Caco-2 (cell line): ENCODE measurements at regions not wholly inside any gene's neighbourhood (a gene's known extent, or its start where the extent isn't known, plus 50 kb on each side); places are given as distances from the start of the nearest gene placed in this dataset.

Source experiments
- BruUV-seq: library from RNA; stranded (reverse); fragments of 400-500 nt; replicated peaks from 2 replicates; lab custom pipeline; 2021; lab: Mats Ljungman, UMichigan
- CTCF ChIA-PET: fragments of 300-600 bp; sonication (Branson Sonifier 250); formaldehyde crosslinking; loops from one replicate; lab custom pipeline; 2022; ENCODE audit warnings: antibody characterized with exemption; lab: Charles Lee
- POLR2A ChIA-PET: fragments of 300-600 bp; sonication (Branson Sonifier 250); formaldehyde crosslinking; loops from one replicate; lab custom pipeline; 2022; ENCODE audit warnings: antibody characterized with exemption; lab: Charles Lee
- DNase-seq, 2 experiments: peaks; one replicate each; pipeline versions ENCODE4 v3.0.0 to v3.0.0-alpha.2; 2020 to 2022
- H3K27me3 ChIP-seq: replicated peaks from 2 replicates; pipeline ENCODE4 v1.6.0; 2011; ENCODE audit warnings: low read length; ENCODE audit not compliant: control insufficient read depth, insufficient read depth
- H3K36me3 ChIP-seq: 2 replicates; pipeline ENCODE4 v1.5.1; 2011; ENCODE audit warnings: low read length; ENCODE audit not compliant: control insufficient read depth, insufficient read depth
- H3K4me1 ChIP-seq: fragments of 250-450 bp; sonication (Bioruptor Pico); 2 replicates; pipeline ENCODE4 v1.5.1; 2020; ENCODE audit warnings: mild to moderate bottlenecking
- H3K4me3 ChIP-seq: 2 replicates; pipeline ENCODE4 v1.5.1; 2011; ENCODE audit warnings: low read depth, mild to moderate bottlenecking, control low read depth, low read length
- H3K9me3 ChIP-seq: fragments of 250-450 bp; sonication (Bioruptor Pico); 2 replicates; pipeline ENCODE4 v1.5.1; 2020; ENCODE audit warnings: mild to moderate bottlenecking, moderate library complexity
- H3K27ac Mint-ChIP-seq: one replicate; pipeline ENCODE4 v1.8.0; 2022; ENCODE audit warnings: mixed read lengths; ENCODE audit not compliant: unreplicated experiment
- H3K27me3 Mint-ChIP-seq: one replicate; pipeline ENCODE4 v1.8.0; 2022; ENCODE audit warnings: mixed read lengths; ENCODE audit not compliant: insufficient read depth, unreplicated experiment
- H3K36me3 Mint-ChIP-seq: one replicate; pipeline ENCODE4 v1.8.0; 2022; ENCODE audit warnings: mild to moderate bottlenecking, mixed read lengths; ENCODE audit not compliant: insufficient read depth, unreplicated experiment
- H3K4me1 Mint-ChIP-seq: one replicate; pipeline ENCODE4 v1.8.0; 2022; ENCODE audit warnings: low read depth, mixed read lengths; ENCODE audit not compliant: unreplicated experiment
- H3K4me3 Mint-ChIP-seq: one replicate; pipeline ENCODE4 v1.8.0; 2022; ENCODE audit warnings: mild to moderate bottlenecking, moderate library complexity, mixed read lengths; ENCODE audit not compliant: unreplicated experiment
- H3K9me3 Mint-ChIP-seq: one replicate; pipeline ENCODE4 v1.8.0; 2022; ENCODE audit warnings: mixed read lengths; ENCODE audit not compliant: unreplicated experiment
- intact Hi-C: fragments of 100-400 bp; cut with micrococcal nuclease; formaldehyde crosslinking; loops from one replicate; pipeline ENCODE4 v1.10.0; 2022; ENCODE audit not compliant: unreplicated experiment
- TF ChIP-seq, protein P1 (sequence below), 2 experiments: fragments of 200-600 bp in 1 of 2; IDR thresholded peaks; 1 replicate in 1 of 2; 2 replicates in 1 of 2; pipeline versions ENCODE4 v1.5.1 to v1.8.0; 2011 to 2022; ENCODE audit warnings: antibody characterized with exemption in 1 of 2, control low read depth in 1 of 2, inconsistent platforms in 1 of 2, low read depth in 1 of 2, low read length in 1 of 2, mild to moderate bottlenecking in 1 of 2, moderate library complexity in 1 of 2; ENCODE audit not compliant: insufficient read depth in 1 of 2, severe bottlenecking in 1 of 2, unreplicated experiment in 1 of 2

DNA sequence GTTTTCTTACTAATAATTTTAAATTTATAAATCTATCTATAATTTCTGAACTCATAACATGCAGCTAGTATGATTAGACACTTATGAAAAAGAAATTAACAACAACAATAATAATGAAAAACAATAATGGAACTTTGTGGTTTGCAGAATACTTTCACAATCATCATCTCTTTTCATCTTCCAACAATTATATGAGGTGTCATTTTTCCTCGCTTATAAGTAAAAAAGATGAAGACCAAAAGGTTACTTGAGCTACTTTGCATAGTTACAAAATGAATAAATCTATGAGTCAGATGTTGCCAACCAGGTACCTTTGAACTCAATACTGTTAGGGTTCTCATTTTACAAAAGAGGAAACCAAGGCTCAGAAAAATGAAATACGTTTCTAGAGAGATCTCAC, 98.5 kb upstream of the ELOVL6 start:
- no peaks in the 10 kb centered on the region for H3K4me1 ChIP-seq
- Mint-ChIP-seq H3K36me3 (no peaks in the 10 kb centered on the region), H3K4me3 (no peak overlapping the region), H3K27me3 (peaks cover 10% of the 10 kb centered on the region), H3K27ac (no peak overlapping the region), H3K9me3 (no peaks in the 10 kb centered on the region), H3K4me1 (no peaks in the 10 kb centered on the region)
- H3K36me3 ChIP-seq, result no peaks in the 10 kb centered on the region
- ChIA-PET POLR2A (no interaction called here), CTCF (no interaction called here)
- no peak overlapping the region for H3K4me3 ChIP-seq
- H3K9me3 ChIP-seq, result no peaks in the 10 kb centered on the region
- H3K27me3 ChIP-seq, result no peaks in the 10 kb centered on the region
- TF ChIP-seq, protein P1, sequence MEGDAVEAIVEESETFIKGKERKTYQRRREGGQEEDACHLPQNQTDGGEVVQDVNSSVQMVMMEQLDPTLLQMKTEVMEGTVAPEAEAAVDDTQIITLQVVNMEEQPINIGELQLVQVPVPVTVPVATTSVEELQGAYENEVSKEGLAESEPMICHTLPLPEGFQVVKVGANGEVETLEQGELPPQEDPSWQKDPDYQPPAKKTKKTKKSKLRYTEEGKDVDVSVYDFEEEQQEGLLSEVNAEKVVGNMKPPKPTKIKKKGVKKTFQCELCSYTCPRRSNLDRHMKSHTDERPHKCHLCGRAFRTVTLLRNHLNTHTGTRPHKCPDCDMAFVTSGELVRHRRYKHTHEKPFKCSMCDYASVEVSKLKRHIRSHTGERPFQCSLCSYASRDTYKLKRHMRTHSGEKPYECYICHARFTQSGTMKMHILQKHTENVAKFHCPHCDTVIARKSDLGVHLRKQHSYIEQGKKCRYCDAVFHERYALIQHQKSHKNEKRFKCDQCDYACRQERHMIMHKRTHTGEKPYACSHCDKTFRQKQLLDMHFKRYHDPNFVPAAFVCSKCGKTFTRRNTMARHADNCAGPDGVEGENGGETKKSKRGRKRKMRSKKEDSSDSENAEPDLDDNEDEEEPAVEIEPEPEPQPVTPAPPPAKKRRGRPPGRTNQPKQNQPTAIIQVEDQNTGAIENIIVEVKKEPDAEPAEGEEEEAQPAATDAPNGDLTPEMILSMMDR (IDR thresholded peaks at IDR 0.05; ENCODE audit: insufficient read depth in 1 of 2, low read depth in 1 of 2, low read length in 1 of 2, severe bottlenecking in 1 of 2, unreplicated experiment in 1 of 2), result no peak
- no peak for DNase-seq
- intact Hi-C loops, result no loop called here
- BruUV-seq, result no TSS peak

- Histone ChIP-seq H3K4me3 (no peak overlapping the region), H3K27me3 (no peaks in the 10 kb centered on the region), H3K9me3 (no peaks in the 10 kb centered on the region), H3K4me1 (no peaks in the 10 kb centered on the region), H3K36me3 (no peaks in the 10 kb centered on the region)
- intact Hi-C loops, result no loop called here
- peaks cover 10% of the 10 kb centered on the region for H3K27me3 Mint-ChIP-seq
- DNase-seq, result no peak
- ChIA-PET POLR2A (no interaction called here), CTCF (no interaction called here)
- H3K4me3 Mint-ChIP-seq, result no peak overlapping the region
- no peak overlapping the region for H3K27ac Mint-ChIP-seq
- BruUV-seq, result no TSS peak
- H3K9me3 Mint-ChIP-seq, result no peaks in the 10 kb centered on the region
- H3K36me3 Mint-ChIP-seq, result no peaks in the 10 kb centered on the region
- TF ChIP-seq, protein P1 (IDR thresholded peaks at IDR 0.05; ENCODE audit: insufficient read depth in 1 of 2, low read depth in 1 of 2, low read length in 1 of 2, severe bottlenecking in 1 of 2, unreplicated experiment in 1 of 2), result no peak
- H3K4me1 Mint-ChIP-seq, result no peaks in the 10 kb centered on the region
These were observed 95.8 kb upstream of the ELOVL6 start for GRCh38 chr4:110294165-110294564.

DNA sequence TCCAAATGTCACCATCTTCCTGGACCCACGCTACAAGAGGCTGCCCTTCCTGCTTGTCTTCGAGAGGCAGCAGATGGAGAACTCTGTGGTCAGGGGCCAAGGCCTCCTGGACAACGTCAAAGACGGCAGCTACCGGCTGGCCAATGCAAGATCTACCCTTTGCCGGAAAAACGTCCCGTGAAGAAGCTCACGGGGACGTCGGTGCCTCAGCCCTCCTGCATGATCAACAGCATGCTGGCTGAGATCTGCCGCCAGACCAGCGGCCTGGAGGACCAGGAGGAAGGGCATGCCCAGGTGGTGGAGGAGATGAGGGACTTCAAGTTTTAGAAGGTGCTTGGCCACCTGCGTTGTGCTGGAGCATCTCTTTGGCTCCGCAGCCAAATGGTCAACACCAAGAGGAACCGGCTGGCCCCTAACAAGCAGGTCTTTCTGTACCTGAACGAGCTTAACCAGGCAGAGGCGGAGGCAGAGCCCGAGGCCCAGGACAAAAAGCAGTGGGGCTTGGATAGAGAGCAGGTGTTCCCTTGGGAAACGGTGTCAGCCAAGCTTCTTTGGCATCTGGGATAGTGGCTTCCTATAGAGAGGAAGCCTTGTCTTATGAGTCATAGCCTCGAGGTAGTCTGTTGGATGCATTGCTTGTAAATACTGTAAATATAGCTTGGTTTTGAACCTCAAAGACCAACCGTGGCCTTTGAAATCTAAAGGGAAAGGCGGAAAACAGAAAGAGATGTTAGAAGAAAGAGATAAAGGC, 94.8 kb upstream of the ELOVL6 start:
- Histone ChIP-seq H3K9me3 (no peaks in the 10 kb centered on the region), H3K36me3 (no peaks in the 10 kb centered on the region), H3K4me1 (no peaks in the 10 kb centered on the region), H3K4me3 (no peak overlapping the region), H3K27me3 (no peaks in the 10 kb centered on the region)
- intact Hi-C loops, result no loop called here
- no TSS peak for BruUV-seq
- no peaks in the 10 kb centered on the region for H3K36me3 Mint-ChIP-seq
- ChIA-PET CTCF (no interaction called here), POLR2A (no interaction called here)
- no peak overlapping the region for H3K27ac Mint-ChIP-seq
- no peak overlapping the region for H3K4me3 Mint-ChIP-seq
- H3K27me3 Mint-ChIP-seq, result peaks cover 10% of the 10 kb centered on the region
- no peaks in the 10 kb centered on the region for H3K9me3 Mint-ChIP-seq
- TF ChIP-seq, protein P1 (IDR thresholded peaks at IDR 0.05; ENCODE audit: insufficient read depth in 1 of 2, low read depth in 1 of 2, low read length in 1 of 2, severe bottlenecking in 1 of 2, unreplicated experiment in 1 of 2), result no peak
- no peak for DNase-seq
- no peaks in the 10 kb centered on the region for H3K4me1 Mint-ChIP-seq
